Activated CD8-positive, alpha-beta T cell treated with anti-CD3 and anti-CD28 coated beads, Interleukin-2, amount 10 ng/mL, durations not matched to agents 7 days and 5 days (primary cell): ENCODE measurements at regions not wholly inside any gene's neighbourhood (a gene's known extent, or its start where the extent isn't known, plus 50 kb on each side); places are given as distances from the start of the nearest gene placed in this dataset.

ENCODE experiments used
- ATAC-seq: fragments of 150-1000 bp; cut with Tn5 transposase; one replicate; pipeline ENCODE4 v1.10.0; 2021; ENCODE audit warnings: moderate library complexity
- CTCF ChIA-PET: fragments of 350-600 bp; sonication (Branson Sonifier 250); formaldehyde crosslinking; loops from one replicate; lab custom pipeline; 2021; ENCODE audit warnings: antibody characterized with exemption; lab: Charles Lee
- POLR2A ChIA-PET: fragments of 350-600 bp; sonication (Branson Sonifier 250); formaldehyde crosslinking; loops from one replicate; lab custom pipeline; 2021; ENCODE audit warnings: antibody characterized with exemption; lab: Charles Lee
- DNase-seq: peaks from one replicate; pipeline ENCODE4 v3.0.0-alpha.2; 2020
- H3K27ac Mint-ChIP-seq: one replicate; pipeline ENCODE4 v1.8.0; 2021; ENCODE audit warnings: mild to moderate bottlenecking, mixed read lengths
- H3K27me3 Mint-ChIP-seq: one replicate; pipeline ENCODE4 v1.8.0; 2021; ENCODE audit warnings: low read depth, mixed read lengths
- H3K36me3 Mint-ChIP-seq: one replicate; pipeline ENCODE4 v1.8.0; 2021; ENCODE audit warnings: low read depth, mixed read lengths
- H3K4me1 Mint-ChIP-seq: one replicate; pipeline ENCODE4 v1.8.0; 2021; ENCODE audit warnings: low read depth, mixed read lengths
- H3K4me3 Mint-ChIP-seq: one replicate; pipeline ENCODE4 v1.8.0; 2021; ENCODE audit warnings: mild to moderate bottlenecking, mixed read lengths
- H3K9me3 Mint-ChIP-seq: one replicate; pipeline ENCODE4 v1.8.0; 2022; ENCODE audit warnings: mixed read lengths; ENCODE audit not compliant: insufficient read depth

DNA sequence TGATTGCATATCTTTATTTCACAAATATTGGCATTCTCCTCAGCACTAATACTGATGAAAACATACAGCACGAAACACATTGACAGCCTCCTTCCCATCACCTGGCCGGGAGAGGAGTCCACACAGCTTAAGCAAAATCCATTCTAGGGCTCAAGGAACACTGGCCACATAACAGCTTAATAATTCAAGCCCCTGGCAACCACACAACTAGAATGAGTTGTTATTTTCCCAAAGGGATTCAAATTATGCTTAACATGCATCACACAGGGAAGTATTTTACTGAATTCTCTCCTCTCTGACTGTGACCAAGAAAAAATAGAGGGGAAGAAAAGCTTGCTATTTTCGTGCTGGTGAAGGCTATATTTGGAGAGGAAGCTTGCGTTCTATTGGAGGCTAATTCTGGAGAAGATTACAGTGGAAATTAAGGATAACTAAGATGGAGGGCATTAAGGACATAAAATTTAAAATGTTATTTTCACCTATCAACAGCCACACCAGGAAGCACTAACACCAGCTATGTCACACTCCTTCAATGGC is 198.5 kb downstream of the ADGRG6 start:
- no peak overlapping the region for H3K4me3 Mint-ChIP-seq
- no peaks in the 10 kb centered on the region for H3K36me3 Mint-ChIP-seq
- CTCF ChIA-PET, result interaction anchor here (1.0 kb wide), 1 partner anchor 25 kb away, joined by 3 read pairs; no protein-coding TSS in a partner anchor
- H3K4me1 Mint-ChIP-seq, result no peaks in the 10 kb centered on the region
- H3K9me3 Mint-ChIP-seq, result no peaks in the 10 kb centered on the region
- no peaks in the 10 kb centered on the region for H3K27me3 Mint-ChIP-seq
- no peak overlapping the region for H3K27ac Mint-ChIP-seq
- ATAC-seq (no peak), DNase-seq (no peak)
- POLR2A ChIA-PET, result no interaction called here

DNA sequence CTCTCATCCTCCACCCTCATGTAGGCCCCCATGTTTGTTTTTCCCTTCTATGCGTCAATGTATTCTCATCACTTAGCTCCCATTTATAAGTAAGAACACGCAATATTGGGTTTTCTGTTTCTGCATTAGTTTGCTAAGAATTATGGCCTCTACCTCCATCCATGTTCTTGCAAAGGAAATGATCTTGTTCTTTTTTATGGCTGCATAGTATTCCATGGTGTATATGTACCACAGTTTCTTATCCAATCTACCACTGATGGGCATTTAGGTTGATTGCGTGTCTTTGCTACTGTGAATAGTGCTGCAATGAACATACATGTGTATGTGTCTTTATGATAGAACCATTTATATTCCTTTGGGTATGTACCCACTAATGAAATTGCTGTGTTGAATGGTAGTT is 200.0 kb downstream of the ADGRG6 start:
- no peak for DNase-seq
- no peak for ATAC-seq
- Mint-ChIP-seq H3K4me1 (no peaks in the 10 kb centered on the region), H3K36me3 (no peaks in the 10 kb centered on the region), H3K4me3 (no peak overlapping the region), H3K27ac (no peak overlapping the region), H3K9me3 (no peaks in the 10 kb centered on the region), H3K27me3 (no peaks in the 10 kb centered on the region)
- POLR2A ChIA-PET, result no interaction called here
- CTCF ChIA-PET, result no interaction called here

DNA sequence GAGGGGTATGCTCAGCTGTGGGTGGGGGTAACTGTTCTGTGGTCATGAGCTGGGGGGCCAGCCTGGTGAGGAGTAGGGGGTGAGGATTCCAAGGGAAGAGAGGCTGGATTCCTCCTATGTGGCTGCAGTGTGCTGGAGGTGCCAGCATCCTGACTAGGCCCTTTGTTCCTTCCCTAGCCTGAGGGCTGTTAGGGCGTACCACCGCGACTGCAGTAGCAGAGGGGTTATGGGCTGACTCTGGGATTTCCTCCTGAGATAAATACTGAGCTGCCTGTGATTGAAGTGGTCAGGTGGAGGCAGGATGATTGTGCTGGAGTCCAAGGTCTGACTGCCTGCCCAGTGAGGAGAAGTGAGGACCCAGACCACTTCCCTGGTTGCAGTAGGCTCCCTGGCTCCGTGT is 205.3 kb downstream of the ADGRG6 start:
- Mint-ChIP-seq H3K4me1 (no peaks in the 10 kb centered on the region), H3K4me3 (no peak overlapping the region), H3K27me3 (peaks cover 2% of the 10 kb centered on the region), H3K36me3 (no peaks in the 10 kb centered on the region), H3K27ac (no peak overlapping the region), H3K9me3 (no peaks in the 10 kb centered on the region)
- CTCF ChIA-PET, result interaction anchor here (1.3 kb wide), 1 partner anchor 32 kb away, joined by 3 read pairs; no protein-coding TSS in a partner anchor
- DNase-seq (no peak), ATAC-seq (no peak)
- POLR2A ChIA-PET, result no interaction called here

DNA sequence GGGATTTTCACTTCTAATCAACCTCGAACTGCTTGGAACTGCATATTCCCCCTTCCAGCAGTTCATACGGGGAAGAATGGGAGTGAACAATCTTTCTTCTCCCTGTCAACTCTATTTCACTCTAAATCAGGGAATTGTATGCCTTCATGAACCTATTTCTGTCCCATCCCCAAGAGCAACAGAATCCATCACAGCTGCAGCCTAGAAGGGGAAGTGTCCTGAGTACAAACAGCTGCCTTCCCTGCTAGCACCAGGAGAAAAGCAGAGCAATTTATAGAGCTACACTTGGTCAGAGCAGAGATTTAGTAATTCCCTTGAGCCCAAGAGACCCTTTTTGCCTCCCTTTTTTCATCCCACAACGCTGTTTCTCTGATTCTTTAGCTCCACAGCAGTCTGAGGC is 208.4 kb downstream of the ADGRG6 start:
- H3K36me3 Mint-ChIP-seq, result no peaks in the 10 kb centered on the region
- CTCF ChIA-PET, result no interaction called here
- no peaks in the 10 kb centered on the region for H3K9me3 Mint-ChIP-seq
- POLR2A ChIA-PET, result no interaction called here
- no peak for ATAC-seq
- H3K27me3 Mint-ChIP-seq, result peaks cover 6% of the 10 kb centered on the region
- DNase-seq, result no peak
- no peak overlapping the region for H3K27ac Mint-ChIP-seq
- no peaks in the 10 kb centered on the region for H3K4me1 Mint-ChIP-seq
- no peak overlapping the region for H3K4me3 Mint-ChIP-seq

DNA sequence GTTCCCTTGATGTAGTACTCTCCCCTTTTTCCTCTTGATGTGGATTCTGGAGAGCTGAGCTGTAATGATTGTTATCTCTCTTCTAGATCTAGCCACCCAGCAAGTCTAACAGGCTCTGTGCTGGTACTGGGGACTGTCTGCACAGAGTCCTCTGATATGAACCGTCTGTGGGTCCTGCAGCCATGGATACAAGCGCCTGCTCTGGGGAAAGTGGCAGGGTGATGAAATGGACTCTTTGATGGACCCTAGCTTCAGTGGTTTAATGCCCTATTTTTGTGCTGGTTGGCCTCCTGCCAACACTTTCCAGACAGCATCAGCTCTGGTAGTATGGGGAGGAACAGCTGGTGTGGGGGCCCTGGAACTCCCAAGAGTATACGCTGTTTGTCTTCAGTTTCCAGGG is 216.3 kb downstream of the ADGRG6 start:
- ATAC-seq (no peak), DNase-seq (no peak)
- POLR2A ChIA-PET, result no interaction called here
- Mint-ChIP-seq H3K27me3 (peaks cover 4% of the 10 kb centered on the region), H3K4me3 (no peak overlapping the region), H3K9me3 (peaks cover 10% of the 10 kb centered on the region), H3K36me3 (no peaks in the 10 kb centered on the region), H3K27ac (no peak overlapping the region), H3K4me1 (peaks cover 3% of the 10 kb centered on the region)
- CTCF ChIA-PET, result no interaction called here

DNA sequence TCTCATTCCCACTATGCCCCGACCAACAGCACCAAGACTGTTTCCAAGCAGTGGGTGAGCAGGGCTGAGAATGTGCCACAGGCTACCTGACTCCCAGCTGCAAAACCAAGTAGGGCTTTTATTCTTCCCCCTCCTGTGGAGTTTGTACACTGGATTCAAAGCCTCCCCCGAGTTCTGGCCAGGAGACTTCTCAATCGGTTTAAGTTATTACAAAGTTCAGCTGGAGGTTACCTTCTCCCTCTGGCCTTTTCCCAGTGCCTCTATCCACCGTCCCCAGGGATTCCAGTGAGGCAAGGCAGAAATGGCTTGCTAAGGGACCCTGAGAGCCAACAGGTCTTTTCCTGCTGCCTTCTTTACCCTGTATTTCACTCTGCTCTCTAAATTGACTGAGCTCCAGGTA is 217.0 kb downstream of the ADGRG6 start:
- no peaks in the 10 kb centered on the region for H3K36me3 Mint-ChIP-seq
- peaks cover 3% of the 10 kb centered on the region for H3K4me1 Mint-ChIP-seq
- ChIA-PET POLR2A (no interaction called here), CTCF (no interaction called here)
- peaks cover 10% of the 10 kb centered on the region for H3K9me3 Mint-ChIP-seq
- DNase-seq (no peak), ATAC-seq (no peak)
- no peak overlapping the region for H3K4me3 Mint-ChIP-seq
- peaks cover 3% of the 10 kb centered on the region for H3K27me3 Mint-ChIP-seq
- H3K27ac Mint-ChIP-seq, result no peak overlapping the region

DNA sequence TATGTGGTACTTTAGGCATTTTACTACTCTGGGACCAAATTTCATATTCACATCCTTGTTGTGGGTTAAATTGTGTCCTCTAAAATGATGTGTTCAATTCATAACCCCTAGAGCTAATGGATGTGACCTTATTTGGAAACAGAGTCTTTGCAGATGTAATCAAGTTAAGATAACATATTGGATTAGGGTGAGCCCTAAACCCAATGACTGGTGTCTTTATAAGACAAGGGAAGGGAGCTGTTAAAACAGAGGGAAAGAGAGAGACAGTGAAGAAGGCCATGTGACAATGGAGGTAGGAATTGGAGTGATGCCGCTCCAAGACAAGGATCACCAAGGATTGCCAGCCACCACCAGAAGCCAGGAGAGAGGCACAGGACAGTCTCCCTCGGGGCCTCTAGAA is 220.0 kb downstream of the ADGRG6 start:
- Mint-ChIP-seq H3K27ac (no peak overlapping the region), H3K4me1 (no peaks in the 10 kb centered on the region), H3K9me3 (peaks cover 6% of the 10 kb centered on the region), H3K27me3 (no peaks in the 10 kb centered on the region), H3K36me3 (no peaks in the 10 kb centered on the region), H3K4me3 (no peak overlapping the region)
- POLR2A ChIA-PET, result no interaction called here
- ATAC-seq, result no peak
- no peak for DNase-seq
- CTCF ChIA-PET, result no interaction called here

DNA sequence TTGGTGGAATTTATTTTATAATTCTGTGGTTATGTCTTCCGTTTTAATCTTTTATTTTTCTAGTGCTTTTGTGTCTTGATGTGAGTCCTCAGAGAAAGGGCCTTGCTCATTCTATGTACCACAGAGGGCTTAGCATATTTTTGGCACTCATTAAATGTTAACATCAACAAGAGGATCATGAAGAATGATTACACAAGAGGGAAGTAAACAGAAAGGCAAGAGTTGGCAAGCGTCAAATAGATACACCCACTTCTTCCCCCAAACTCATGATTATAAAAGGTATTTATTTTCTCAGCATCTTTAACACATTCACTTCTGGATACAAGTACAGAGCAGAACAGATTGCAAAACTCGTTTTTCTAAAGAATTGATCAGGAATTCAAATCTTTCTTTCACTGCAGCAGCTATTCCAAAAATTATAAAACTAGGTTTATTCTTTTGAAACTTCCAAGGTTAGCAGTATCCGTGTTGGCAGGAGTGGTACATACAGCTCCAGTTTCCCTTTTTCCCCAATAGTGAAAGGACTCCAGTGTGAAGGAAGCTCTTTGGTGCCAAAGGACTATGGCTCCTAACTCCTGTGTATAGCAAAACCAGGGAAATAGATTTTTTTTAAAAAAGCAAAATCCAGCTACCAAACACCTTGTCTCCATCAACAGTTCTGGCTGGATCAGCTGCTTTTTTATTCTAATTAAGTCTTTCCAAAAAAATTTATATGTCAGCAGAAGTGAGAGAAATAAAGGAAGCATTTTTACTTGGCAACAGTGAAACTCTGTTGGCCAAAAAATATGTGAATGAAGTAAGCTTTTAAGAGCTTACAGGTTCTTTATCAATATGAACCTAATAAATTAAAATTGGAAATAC is 221.9 kb downstream of the ADGRG6 start:
- ChIA-PET CTCF (interaction anchor here (0.6 to 1.0 kb wide), 2 partner anchors 49 to 270 kb away, joined by 3 read pairs; no protein-coding TSS in a partner anchor), POLR2A (no interaction called here)
- DNase-seq, result no peak
- H3K27me3 Mint-ChIP-seq, result no peaks in the 10 kb centered on the region
- no peak for ATAC-seq
- no peak overlapping the region for H3K4me3 Mint-ChIP-seq
- H3K9me3 Mint-ChIP-seq, result no peaks in the 10 kb centered on the region
- H3K4me1 Mint-ChIP-seq, result no peaks in the 10 kb centered on the region
- H3K36me3 Mint-ChIP-seq, result no peaks in the 10 kb centered on the region
- no peak overlapping the region for H3K27ac Mint-ChIP-seq

DNA sequence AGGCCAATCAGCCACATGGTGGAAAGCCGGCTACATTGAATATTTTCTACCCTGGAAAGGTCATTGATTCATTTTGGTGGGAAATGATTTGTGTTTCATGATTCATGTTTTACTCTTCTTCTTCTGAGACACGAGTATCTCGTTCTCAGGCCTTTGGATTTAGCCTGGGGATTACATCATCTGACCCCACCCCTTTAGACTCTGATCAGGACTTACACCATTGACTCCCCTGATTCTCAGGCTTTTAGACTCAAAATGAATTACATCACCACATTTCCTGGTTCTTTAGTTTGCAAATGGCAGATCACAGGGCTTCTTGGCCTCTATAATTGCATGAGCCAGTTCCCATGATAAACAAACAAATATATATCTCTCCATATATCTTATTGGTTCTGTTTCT is 228.8 kb downstream of the ADGRG6 start:
- no peaks in the 10 kb centered on the region for H3K27me3 Mint-ChIP-seq

DNA sequence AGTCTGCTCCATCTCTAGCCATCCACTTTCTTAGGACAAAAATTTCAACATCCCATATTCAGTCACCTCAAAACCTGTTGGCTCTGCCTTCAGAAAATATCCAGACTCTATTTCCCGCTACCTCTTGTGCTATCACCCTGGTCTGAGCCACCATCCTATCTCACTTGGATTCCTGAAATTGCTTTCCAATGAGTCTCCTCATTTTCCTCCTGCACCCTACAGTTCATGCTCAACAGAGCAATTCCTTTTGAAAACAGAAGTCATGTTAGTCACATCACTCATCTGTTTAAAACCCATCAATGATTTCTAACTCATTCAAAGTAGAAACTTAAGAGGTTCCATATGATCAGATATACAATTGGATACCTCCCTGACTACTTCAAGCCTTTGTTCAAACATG is 229.9 kb downstream of the ADGRG6 start:
- POLR2A ChIA-PET, result no interaction called here
- H3K4me3 Mint-ChIP-seq, result no peak overlapping the region
- no peak overlapping the region for H3K27ac Mint-ChIP-seq
- ATAC-seq, result no peak
- H3K4me1 Mint-ChIP-seq, result no peaks in the 10 kb centered on the region
- no peak for DNase-seq
- no peaks in the 10 kb centered on the region for H3K27me3 Mint-ChIP-seq
- peaks cover 3% of the 10 kb centered on the region for H3K36me3 Mint-ChIP-seq
- peaks cover 16% of the 10 kb centered on the region for H3K9me3 Mint-ChIP-seq
- CTCF ChIA-PET, result no interaction called here

More for the DNA sequence above, 228.8 kb downstream of the ADGRG6 start:
- H3K9me3 Mint-ChIP-seq, result peaks cover 12% of the 10 kb centered on the region
- H3K27ac Mint-ChIP-seq, result no peak overlapping the region
- ChIA-PET CTCF (no interaction called here), POLR2A (no interaction called here)
- peaks cover 3% of the 10 kb centered on the region for H3K36me3 Mint-ChIP-seq
- no peaks in the 10 kb centered on the region for H3K4me1 Mint-ChIP-seq
- ATAC-seq (no peak), DNase-seq (no peak)
- H3K4me3 Mint-ChIP-seq, result no peak overlapping the region

DNA sequence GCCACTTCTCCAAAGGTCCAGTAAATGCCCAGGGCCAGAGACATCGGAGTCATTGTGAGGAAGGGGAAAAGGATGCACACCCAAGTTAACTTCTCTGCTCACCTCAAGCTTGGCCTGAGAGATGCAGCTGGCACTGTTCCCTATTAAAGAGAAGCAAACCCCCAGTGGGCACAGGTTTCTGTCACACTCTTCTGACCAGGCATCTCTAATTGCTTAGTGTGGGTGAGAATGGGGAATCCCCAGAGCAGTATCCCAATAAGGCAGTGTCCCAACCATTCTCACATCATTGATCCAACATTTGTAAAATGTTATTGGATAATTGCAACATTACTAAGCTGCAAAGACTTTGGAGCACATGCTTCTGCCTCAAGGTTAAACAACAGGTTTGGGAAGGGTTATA is 232.3 kb downstream of the ADGRG6 start:
- ATAC-seq (no peak), DNase-seq (no peak)
- CTCF ChIA-PET, result no interaction called here
- Mint-ChIP-seq H3K9me3 (peaks cover 16% of the 10 kb centered on the region), H3K36me3 (peaks cover 3% of the 10 kb centered on the region), H3K4me1 (no peaks in the 10 kb centered on the region), H3K27ac (no peak overlapping the region), H3K4me3 (no peak overlapping the region), H3K27me3 (no peaks in the 10 kb centered on the region)
- POLR2A ChIA-PET, result no interaction called here

DNA sequence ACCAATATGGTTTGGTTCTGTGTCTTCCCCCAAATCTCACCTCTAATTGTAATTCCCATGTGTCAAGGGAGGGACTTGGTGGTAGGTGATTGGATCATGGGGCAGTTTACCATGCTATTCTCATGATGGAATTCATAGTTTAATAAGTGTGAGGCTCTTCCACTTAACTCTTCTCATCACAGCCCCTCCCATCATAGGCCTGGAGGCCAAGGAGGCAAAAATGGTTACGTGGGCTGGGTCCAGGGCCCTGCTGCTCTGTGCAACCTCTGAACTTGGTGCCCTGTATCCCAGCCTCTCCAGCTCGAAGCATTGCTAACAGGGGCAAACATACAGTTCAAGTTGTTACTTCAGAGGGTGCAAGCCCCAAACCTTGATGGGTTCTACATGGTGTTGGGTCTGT is 232.7 kb downstream of the ADGRG6 start:
- CTCF ChIA-PET, result no interaction called here
- H3K9me3 Mint-ChIP-seq, result peaks cover 16% of the 10 kb centered on the region
- no peaks in the 10 kb centered on the region for H3K27me3 Mint-ChIP-seq
- H3K36me3 Mint-ChIP-seq, result peaks cover 3% of the 10 kb centered on the region
- DNase-seq (no peak), ATAC-seq (no peak)
- H3K4me1 Mint-ChIP-seq, result no peaks in the 10 kb centered on the region
- POLR2A ChIA-PET, result interaction anchor here (0.8 kb wide), 1 partner anchor 8 kb away, joined by 3 read pairs; no protein-coding TSS in a partner anchor
- no peak overlapping the region for H3K4me3 Mint-ChIP-seq
- no peak overlapping the region for H3K27ac Mint-ChIP-seq
